ENCODE measurements at regions not wholly inside any gene's neighbourhood (a gene's known extent, or its start where the extent isn't known, plus 50 kb on each side); places are given as distances from the start of the nearest gene placed in this dataset.

- no peak for TF ChIP-seq CTCF (conservative IDR thresholded peaks at IDR 0.05 in 1 of 2, IDR thresholded peaks at IDR 0.05 in 1 of 2; ENCODE audit: low read depth in 1 of 2, low read length in 2 of 2)
- no peak for TF ChIP-seq EZH2 (IDR thresholded peaks at IDR 0.05; ENCODE audit: low read length, missing control alignments)
Observed at GRCh38 chr5:171675511-171675910, 110.1 kb upstream of the SMIM23 start.

Measured in fibroblast of lung (primary cell).